ENCODE measurements at regions not wholly inside any gene's neighbourhood (a gene's known extent, or its start where the extent isn't known, plus 50 kb on each side); places are given as distances from the start of the nearest gene placed in this dataset.

DNA sequence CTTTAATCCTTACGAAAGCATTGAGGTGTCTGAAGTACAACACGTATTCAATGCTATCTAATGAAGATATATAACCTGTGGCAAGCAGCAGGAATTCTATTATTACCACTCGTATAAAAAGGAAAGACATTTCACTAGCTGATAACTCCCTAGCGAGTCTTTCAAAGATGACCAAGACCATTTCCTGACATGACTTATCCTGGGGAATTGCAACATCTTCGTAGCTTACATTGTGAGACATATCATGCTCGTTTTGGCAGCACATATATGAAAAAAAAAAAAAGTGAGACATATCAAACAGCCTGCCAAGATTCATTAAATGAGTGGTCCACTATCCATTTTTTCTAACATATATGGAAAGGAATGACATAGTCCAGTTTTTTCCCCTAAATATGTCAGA, 337.0 kb downstream of the FSCB start:
- TF ChIP-seq, protein P1, sequence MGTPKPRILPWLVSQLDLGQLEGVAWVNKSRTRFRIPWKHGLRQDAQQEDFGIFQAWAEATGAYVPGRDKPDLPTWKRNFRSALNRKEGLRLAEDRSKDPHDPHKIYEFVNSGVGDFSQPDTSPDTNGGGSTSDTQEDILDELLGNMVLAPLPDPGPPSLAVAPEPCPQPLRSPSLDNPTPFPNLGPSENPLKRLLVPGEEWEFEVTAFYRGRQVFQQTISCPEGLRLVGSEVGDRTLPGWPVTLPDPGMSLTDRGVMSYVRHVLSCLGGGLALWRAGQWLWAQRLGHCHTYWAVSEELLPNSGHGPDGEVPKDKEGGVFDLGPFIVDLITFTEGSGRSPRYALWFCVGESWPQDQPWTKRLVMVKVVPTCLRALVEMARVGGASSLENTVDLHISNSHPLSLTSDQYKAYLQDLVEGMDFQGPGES (IDR thresholded peaks at IDR 0.05; ENCODE audit: low read depth, low read length) = no peak
- TF ChIP-seq EP300 (IDR thresholded peaks at IDR 0.05; ENCODE audit: borderline replicate concordance in 1 of 2, low read depth in 1 of 2, low read length in 1 of 2) (no peak), ELF1 (IDR thresholded peaks at IDR 0.05) (no peak)
- TF ChIP-seq, protein P2, sequence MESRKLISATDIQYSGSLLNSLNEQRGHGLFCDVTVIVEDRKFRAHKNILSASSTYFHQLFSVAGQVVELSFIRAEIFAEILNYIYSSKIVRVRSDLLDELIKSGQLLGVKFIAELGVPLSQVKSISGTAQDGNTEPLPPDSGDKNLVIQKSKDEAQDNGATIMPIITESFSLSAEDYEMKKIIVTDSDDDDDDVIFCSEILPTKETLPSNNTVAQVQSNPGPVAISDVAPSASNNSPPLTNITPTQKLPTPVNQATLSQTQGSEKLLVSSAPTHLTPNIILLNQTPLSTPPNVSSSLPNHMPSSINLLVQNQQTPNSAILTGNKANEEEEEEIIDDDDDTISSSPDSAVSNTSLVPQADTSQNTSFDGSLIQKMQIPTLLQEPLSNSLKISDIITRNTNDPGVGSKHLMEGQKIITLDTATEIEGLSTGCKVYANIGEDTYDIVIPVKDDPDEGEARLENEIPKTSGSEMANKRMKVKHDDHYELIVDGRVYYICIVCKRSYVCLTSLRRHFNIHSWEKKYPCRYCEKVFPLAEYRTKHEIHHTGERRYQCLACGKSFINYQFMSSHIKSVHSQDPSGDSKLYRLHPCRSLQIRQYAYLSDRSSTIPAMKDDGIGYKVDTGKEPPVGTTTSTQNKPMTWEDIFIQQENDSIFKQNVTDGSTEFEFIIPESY (IDR thresholded peaks at IDR 0.05; ENCODE audit: borderline replicate concordance, low read depth) = no peak

All from SK-N-SH (cell line).